Fibroblast of lung (primary cell): ENCODE measurements at regions not wholly inside any gene's neighbourhood (a gene's known extent, or its start where the extent isn't known, plus 50 kb on each side); places are given as distances from the start of the nearest gene placed in this dataset.

Source experiments
- DNase-seq, 2 donors: peaks; one replicate each; pipeline versions ENCODE4 v3.0.0 to v3.0.0-alpha.2; 2010; ENCODE audit warnings: low read depth in 2 of 2
- H2AFZ ChIP-seq: 2 replicates; pipeline ENCODE4 v1.5.1; 2012; ENCODE audit warnings: low read length, control low read depth, inconsistent platforms
- H3K27ac ChIP-seq: 2 replicates; pipeline ENCODE4 v1.5.1; 2011; ENCODE audit warnings: low read length, control low read depth; ENCODE audit not compliant: insufficient read depth
- H3K27me3 ChIP-seq: 2 replicates; pipeline ENCODE4 v1.5.1; 2011; ENCODE audit warnings: mild to moderate bottlenecking, low read length; ENCODE audit not compliant: control insufficient read depth, insufficient read depth
- H3K36me3 ChIP-seq: 2 replicates; pipeline ENCODE4 v1.5.1; 2011; ENCODE audit warnings: low read length; ENCODE audit not compliant: control insufficient read depth, insufficient read depth
- H3K4me1 ChIP-seq: 2 replicates; pipeline ENCODE4 v1.5.1; 2011; ENCODE audit warnings: low read length; ENCODE audit not compliant: control insufficient read depth, insufficient read depth; ENCODE audit errors: extremely low read depth
- H3K4me2 ChIP-seq: 2 replicates; pipeline ENCODE4 v1.5.1; 2011; ENCODE audit warnings: low read length, control low read depth; ENCODE audit not compliant: insufficient read depth; ENCODE audit errors: extremely low read depth
- H3K4me3 ChIP-seq, 4 experiments: fragments of 200-600 bp in 1 of 4; sonication (generic) in 1 of 4; replicated peaks in 1 of 4; 2 replicates each; pipeline ENCODE4 v1.5.1; 2011 to 2016; ENCODE audit warnings: low read length in 4 of 4, low read depth in 3 of 4, mild to moderate bottlenecking in 3 of 4, control low read depth in 2 of 4, inconsistent platforms in 1 of 4, mixed read lengths in 1 of 4; ENCODE audit not compliant: insufficient read depth in 1 of 4; ENCODE audit errors: control extremely low read depth in 1 of 4
- H3K79me2 ChIP-seq: 2 replicates; pipeline ENCODE4 v1.5.1; 2012; ENCODE audit warnings: mild to moderate bottlenecking, low read length, inconsistent platforms; ENCODE audit not compliant: control insufficient read depth, insufficient read depth
- H3K9ac ChIP-seq: 2 replicates; pipeline ENCODE4 v1.5.1; 2011; ENCODE audit warnings: mild to moderate bottlenecking, low read length, control low read depth; ENCODE audit not compliant: insufficient read depth
- H3K9me3 ChIP-seq: 2 replicates; pipeline ENCODE4 v1.5.1; 2012; ENCODE audit warnings: low read depth, low read length; ENCODE audit not compliant: control insufficient read depth, insufficient read depth
- H4K20me1 ChIP-seq: 2 replicates; pipeline ENCODE4 v1.5.1; 2011; ENCODE audit warnings: low read length; ENCODE audit not compliant: control insufficient read depth, insufficient read depth; ENCODE audit errors: extremely low read depth
- CTCF ChIP-seq, 2 donors: IDR thresholded peaks in 1 of 2; conservative IDR thresholded peaks in 1 of 2; 1 replicate in 1 of 2; 2 replicates in 1 of 2; pipeline ENCODE4 v1.5.1; 2011 to 2012; ENCODE audit warnings: low read length in 2 of 2, control low read depth in 1 of 2, inconsistent platforms in 1 of 2, low read depth in 1 of 2, mild to moderate bottlenecking in 1 of 2
- EZH2 ChIP-seq: IDR thresholded peaks from 2 replicates; pipeline ENCODE4 v1.5.1; 2012; ENCODE audit warnings: low read length, control low read depth, mild to moderate bottlenecking; ENCODE audit errors: missing control alignments

GRCh38 chr5:67588389-67588788 is 391.8 kb upstream of the CD180 start:
- Histone ChIP-seq H3K27ac (no peak overlapping the region), H4K20me1 (no peaks in the 10 kb centered on the region), H3K79me2 (no peaks in the 10 kb centered on the region), H3K27me3 (no peaks in the 10 kb centered on the region), H3K4me1 (no peaks in the 10 kb centered on the region), H3K36me3 (no peaks in the 10 kb centered on the region), H3K4me2 (no peak overlapping the region), H3K9ac (no peak overlapping the region), H3K4me3 (no peak overlapping the region), H3K9me3 (no peaks in the 10 kb centered on the region), H2AFZ (no peak overlapping the region)
- TF ChIP-seq EZH2, result no peak
- TF ChIP-seq CTCF (conservative IDR thresholded peaks at IDR 0.05 in 1 of 2, IDR thresholded peaks at IDR 0.05 in 1 of 2; ENCODE audit: low read depth in 1 of 2, low read length in 2 of 2), result no peak
- DNase-seq, result peak in 1 of 2 donors; percentile 37

GRCh38 chr5:67581203-67581602 is 384.6 kb upstream of the CD180 start:
- no peak overlapping the region for H3K4me3 ChIP-seq
- H3K27ac ChIP-seq, result no peak overlapping the region
- H3K4me2 ChIP-seq, result no peak overlapping the region
- no peaks in the 10 kb centered on the region for H3K9me3 ChIP-seq
- TF ChIP-seq EZH2, result no peak
- TF ChIP-seq CTCF (conservative IDR thresholded peaks at IDR 0.05 in 1 of 2, IDR thresholded peaks at IDR 0.05 in 1 of 2; ENCODE audit: low read depth in 1 of 2, low read length in 2 of 2), result no peak
- H4K20me1 ChIP-seq, result no peaks in the 10 kb centered on the region
- H3K9ac ChIP-seq, result no peak overlapping the region
- peak; percentile 29 to 51 for DNase-seq
- no peaks in the 10 kb centered on the region for H3K36me3 ChIP-seq
- H3K79me2 ChIP-seq, result no peaks in the 10 kb centered on the region
- no peaks in the 10 kb centered on the region for H3K27me3 ChIP-seq
- H2AFZ ChIP-seq, result no peak overlapping the region
- H3K4me1 ChIP-seq, result no peaks in the 10 kb centered on the region

- H3K4me3 ChIP-seq, result no peak overlapping the region
- DNase-seq, result peak; percentile 59 to 65
- no peak overlapping the region for H2AFZ ChIP-seq
These were observed 381.4 kb upstream of the CD180 start for GRCh38 chr5:67578011-67578410.

More at GRCh38 chr5:67578011-67578410, 381.4 kb upstream of the CD180 start:
- Histone ChIP-seq H3K9me3 (no peaks in the 10 kb centered on the region), H3K79me2 (no peaks in the 10 kb centered on the region), H3K27me3 (no peaks in the 10 kb centered on the region), H3K27ac (no peak overlapping the region), H4K20me1 (no peaks in the 10 kb centered on the region), H3K4me1 (no peaks in the 10 kb centered on the region), H3K4me2 (peak overlapping the region; percentile 46), H3K36me3 (no peaks in the 10 kb centered on the region), H3K9ac (no peak overlapping the region)
- TF ChIP-seq EZH2, result no peak
- no peak for TF ChIP-seq CTCF (conservative IDR thresholded peaks at IDR 0.05 in 1 of 2, IDR thresholded peaks at IDR 0.05 in 1 of 2; ENCODE audit: low read depth in 1 of 2, low read length in 2 of 2)
